ENCODE measurements at regions not wholly inside any gene's neighbourhood (a gene's known extent, or its start where the extent isn't known, plus 50 kb on each side); places are given as distances from the start of the nearest gene placed in this dataset.

DNA sequence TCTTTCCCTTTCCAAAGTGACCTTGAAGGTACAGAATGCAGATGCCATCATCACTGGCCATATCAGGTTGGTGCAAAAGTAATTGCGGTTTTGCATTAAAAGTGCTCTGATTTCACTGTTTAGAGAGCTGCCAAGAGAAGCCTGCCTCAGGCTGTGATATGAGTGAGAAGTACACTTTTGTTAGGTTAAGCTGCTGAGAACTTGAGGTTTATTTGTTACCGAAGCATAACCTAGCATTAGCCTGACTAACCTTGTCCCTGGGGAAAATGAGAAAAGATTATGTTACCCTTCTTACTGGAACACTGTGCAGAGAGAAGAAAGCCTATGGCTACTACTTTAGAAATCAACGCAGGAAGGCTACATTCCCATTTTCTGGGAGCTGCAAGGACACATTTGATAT is 70.5 kb upstream of the RBM24 start:
- H3K4me3 ChIP-seq, result no peak overlapping the region
- H3F3A ChIP-seq (replicated peaks; ENCODE audit: low read depth), result no peaks in the 10 kb centered on the region
- no peak for DNase-seq (ENCODE audit: low spot score)
- H3K4me3 Mint-ChIP-seq, result no peak overlapping the region
- peaks cover 25% of the 10 kb centered on the region for H3K9me3 Mint-ChIP-seq
- peaks cover 2% of the 10 kb centered on the region for H3K27me3 Mint-ChIP-seq (ENCODE audit: insufficient read depth, low read depth, poor library complexity)
- no peaks in the 10 kb centered on the region for H3K27me3 ChIP-seq (ENCODE audit: insufficient read depth)
- H3K27ac ChIP-seq (ENCODE audit: low read depth), result no peak overlapping the region
- no peaks in the 10 kb centered on the region for H4K20me1 ChIP-seq (replicated peaks; ENCODE audit: insufficient read depth)
- no peak overlapping the region for H3K27ac Mint-ChIP-seq
- H3K36me3 Mint-ChIP-seq (ENCODE audit: low read depth), result peaks cover 20% of the 10 kb centered on the region
- no peaks in the 10 kb centered on the region for H3K79me2 ChIP-seq (replicated peaks; ENCODE audit: insufficient read depth)
- H3K4me1 Mint-ChIP-seq, result no peaks in the 10 kb centered on the region; the same call in 2 of the 3 replicates
- H3K4me2 ChIP-seq, result no peak overlapping the region
- ATAC-seq, result no peak
- H2AFZ ChIP-seq, result no peak overlapping the region
- TF ChIP-seq JUNB (IDR thresholded peaks at IDR 0.05; ENCODE audit: unreplicated experiment) (no peak), POLR2AphosphoS5 (IDR thresholded peaks at IDR 0.05; ENCODE audit: low read depth) (no peak), EZH2 (IDR thresholded peaks at IDR 0.05; ENCODE audit: low read depth, unreplicated experiment) (no peak), ZNF114 (CRISPR knock-in tag; IDR thresholded peaks at IDR 0.05) (no peak), ZNF331 (CRISPR knock-in tag; IDR thresholded peaks at IDR 0.05; ENCODE audit: low read depth) (no peak), CREB1 (CRISPR knock-in tag; IDR thresholded peaks at IDR 0.05; ENCODE audit: low read depth) (no peak), EZH2phosphoT487 (IDR thresholded peaks at IDR 0.05; ENCODE audit: unreplicated experiment) (no peak)
- TF ChIP-seq, protein P1, sequence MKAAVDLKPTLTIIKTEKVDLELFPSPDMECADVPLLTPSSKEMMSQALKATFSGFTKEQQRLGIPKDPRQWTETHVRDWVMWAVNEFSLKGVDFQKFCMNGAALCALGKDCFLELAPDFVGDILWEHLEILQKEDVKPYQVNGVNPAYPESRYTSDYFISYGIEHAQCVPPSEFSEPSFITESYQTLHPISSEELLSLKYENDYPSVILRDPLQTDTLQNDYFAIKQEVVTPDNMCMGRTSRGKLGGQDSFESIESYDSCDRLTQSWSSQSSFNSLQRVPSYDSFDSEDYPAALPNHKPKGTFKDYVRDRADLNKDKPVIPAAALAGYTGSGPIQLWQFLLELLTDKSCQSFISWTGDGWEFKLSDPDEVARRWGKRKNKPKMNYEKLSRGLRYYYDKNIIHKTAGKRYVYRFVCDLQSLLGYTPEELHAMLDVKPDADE (IDR thresholded peaks at IDR 0.05), result no peak
- TF ChIP-seq, protein P2, sequence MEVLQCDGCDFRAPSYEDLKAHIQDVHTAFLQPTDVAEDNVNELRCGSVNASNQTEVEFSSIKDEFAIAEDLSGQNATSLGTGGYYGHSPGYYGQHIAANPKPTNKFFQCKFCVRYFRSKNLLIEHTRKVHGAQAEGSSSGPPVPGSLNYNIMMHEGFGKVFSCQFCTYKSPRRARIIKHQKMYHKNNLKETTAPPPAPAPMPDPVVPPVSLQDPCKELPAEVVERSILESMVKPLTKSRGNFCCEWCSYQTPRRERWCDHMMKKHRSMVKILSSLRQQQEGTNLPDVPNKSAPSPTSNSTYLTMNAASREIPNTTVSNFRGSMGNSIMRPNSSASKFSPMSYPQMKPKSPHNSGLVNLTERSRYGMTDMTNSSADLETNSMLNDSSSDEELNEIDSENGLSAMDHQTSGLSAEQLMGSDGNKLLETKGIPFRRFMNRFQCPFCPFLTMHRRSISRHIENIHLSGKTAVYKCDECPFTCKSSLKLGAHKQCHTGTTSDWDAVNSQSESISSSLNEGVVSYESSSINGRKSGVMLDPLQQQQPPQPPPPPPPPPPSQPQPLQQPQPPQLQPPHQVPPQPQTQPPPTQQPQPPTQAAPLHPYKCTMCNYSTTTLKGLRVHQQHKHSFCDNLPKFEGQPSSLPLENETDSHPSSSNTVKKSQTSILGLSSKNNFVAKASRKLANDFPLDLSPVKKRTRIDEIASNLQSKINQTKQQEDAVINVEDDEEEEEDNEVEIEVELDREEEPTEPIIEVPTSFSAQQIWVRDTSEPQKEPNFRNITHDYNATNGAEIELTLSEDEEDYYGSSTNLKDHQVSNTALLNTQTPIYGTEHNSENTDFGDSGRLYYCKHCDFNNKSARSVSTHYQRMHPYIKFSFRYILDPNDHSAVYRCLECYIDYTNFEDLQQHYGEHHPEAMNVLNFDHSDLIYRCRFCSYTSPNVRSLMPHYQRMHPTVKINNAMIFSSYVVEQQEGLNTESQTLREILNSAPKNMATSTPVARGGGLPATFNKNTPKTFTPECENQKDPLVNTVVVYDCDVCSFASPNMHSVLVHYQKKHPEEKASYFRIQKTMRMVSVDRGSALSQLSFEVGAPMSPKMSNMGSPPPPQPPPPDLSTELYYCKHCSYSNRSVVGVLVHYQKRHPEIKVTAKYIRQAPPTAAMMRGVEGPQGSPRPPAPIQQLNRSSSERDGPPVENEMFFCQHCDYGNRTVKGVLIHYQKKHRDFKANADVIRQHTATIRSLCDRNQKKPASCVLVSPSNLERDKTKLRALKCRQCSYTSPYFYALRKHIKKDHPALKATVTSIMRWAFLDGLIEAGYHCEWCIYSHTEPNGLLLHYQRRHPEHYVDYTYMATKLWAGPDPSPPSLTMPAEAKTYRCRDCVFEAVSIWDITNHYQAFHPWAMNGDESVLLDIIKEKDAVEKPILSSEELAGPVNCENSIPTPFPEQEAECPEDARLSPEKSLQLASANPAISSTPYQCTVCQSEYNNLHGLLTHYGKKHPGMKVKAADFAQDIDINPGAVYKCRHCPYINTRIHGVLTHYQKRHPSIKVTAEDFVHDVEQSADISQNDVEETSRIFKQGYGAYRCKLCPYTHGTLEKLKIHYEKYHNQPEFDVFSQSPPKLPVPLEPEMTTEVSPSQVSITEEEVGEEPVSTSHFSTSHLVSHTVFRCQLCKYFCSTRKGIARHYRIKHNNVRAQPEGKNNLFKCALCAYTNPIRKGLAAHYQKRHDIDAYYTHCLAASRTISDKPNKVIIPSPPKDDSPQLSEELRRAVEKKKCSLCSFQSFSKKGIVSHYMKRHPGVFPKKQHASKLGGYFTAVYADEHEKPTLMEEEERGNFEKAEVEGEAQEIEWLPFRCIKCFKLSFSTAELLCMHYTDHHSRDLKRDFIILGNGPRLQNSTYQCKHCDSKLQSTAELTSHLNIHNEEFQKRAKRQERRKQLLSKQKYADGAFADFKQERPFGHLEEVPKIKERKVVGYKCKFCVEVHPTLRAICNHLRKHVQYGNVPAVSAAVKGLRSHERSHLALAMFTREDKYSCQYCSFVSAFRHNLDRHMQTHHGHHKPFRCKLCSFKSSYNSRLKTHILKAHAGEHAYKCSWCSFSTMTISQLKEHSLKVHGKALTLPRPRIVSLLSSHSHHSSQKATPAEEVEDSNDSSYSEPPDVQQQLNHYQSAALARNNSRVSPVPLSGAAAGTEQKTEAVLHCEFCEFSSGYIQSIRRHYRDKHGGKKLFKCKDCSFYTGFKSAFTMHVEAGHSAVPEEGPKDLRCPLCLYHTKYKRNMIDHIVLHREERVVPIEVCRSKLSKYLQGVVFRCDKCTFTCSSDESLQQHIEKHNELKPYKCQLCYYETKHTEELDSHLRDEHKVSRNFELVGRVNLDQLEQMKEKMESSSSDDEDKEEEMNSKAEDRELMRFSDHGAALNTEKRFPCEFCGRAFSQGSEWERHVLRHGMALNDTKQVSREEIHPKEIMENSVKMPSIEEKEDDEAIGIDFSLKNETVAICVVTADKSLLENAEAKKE (CRISPR knock-in tag; IDR thresholded peaks at IDR 0.05), result no peak
- TF ChIP-seq, protein P3, sequence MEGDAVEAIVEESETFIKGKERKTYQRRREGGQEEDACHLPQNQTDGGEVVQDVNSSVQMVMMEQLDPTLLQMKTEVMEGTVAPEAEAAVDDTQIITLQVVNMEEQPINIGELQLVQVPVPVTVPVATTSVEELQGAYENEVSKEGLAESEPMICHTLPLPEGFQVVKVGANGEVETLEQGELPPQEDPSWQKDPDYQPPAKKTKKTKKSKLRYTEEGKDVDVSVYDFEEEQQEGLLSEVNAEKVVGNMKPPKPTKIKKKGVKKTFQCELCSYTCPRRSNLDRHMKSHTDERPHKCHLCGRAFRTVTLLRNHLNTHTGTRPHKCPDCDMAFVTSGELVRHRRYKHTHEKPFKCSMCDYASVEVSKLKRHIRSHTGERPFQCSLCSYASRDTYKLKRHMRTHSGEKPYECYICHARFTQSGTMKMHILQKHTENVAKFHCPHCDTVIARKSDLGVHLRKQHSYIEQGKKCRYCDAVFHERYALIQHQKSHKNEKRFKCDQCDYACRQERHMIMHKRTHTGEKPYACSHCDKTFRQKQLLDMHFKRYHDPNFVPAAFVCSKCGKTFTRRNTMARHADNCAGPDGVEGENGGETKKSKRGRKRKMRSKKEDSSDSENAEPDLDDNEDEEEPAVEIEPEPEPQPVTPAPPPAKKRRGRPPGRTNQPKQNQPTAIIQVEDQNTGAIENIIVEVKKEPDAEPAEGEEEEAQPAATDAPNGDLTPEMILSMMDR (conservative IDR thresholded peaks at IDR 0.05; ENCODE audit: low read depth in 2 of 2), result no peak
- TF ChIP-seq, protein P4, sequence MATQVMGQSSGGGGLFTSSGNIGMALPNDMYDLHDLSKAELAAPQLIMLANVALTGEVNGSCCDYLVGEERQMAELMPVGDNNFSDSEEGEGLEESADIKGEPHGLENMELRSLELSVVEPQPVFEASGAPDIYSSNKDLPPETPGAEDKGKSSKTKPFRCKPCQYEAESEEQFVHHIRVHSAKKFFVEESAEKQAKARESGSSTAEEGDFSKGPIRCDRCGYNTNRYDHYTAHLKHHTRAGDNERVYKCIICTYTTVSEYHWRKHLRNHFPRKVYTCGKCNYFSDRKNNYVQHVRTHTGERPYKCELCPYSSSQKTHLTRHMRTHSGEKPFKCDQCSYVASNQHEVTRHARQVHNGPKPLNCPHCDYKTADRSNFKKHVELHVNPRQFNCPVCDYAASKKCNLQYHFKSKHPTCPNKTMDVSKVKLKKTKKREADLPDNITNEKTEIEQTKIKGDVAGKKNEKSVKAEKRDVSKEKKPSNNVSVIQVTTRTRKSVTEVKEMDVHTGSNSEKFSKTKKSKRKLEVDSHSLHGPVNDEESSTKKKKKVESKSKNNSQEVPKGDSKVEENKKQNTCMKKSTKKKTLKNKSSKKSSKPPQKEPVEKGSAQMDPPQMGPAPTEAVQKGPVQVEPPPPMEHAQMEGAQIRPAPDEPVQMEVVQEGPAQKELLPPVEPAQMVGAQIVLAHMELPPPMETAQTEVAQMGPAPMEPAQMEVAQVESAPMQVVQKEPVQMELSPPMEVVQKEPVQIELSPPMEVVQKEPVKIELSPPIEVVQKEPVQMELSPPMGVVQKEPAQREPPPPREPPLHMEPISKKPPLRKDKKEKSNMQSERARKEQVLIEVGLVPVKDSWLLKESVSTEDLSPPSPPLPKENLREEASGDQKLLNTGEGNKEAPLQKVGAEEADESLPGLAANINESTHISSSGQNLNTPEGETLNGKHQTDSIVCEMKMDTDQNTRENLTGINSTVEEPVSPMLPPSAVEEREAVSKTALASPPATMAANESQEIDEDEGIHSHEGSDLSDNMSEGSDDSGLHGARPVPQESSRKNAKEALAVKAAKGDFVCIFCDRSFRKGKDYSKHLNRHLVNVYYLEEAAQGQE (IDR thresholded peaks at IDR 0.05; ENCODE audit: unreplicated experiment), result no peak
- H3K36me3 ChIP-seq (ENCODE audit: insufficient read depth), result 0 out of 2 replicates have a peak, but pooled peaks cover under 1% of the 10 kb centered on the region
- H3K4me1 ChIP-seq (ENCODE audit: insufficient read depth), result no peaks in the 10 kb centered on the region
- H3K9me2 ChIP-seq (ENCODE audit: insufficient read depth), result no peaks in the 10 kb centered on the region
